ENCODE measurements at regions not wholly inside any gene's neighbourhood (a gene's known extent, or its start where the extent isn't known, plus 50 kb on each side); places are given as distances from the start of the nearest gene placed in this dataset.
"Not testable (repeated sequence)": the region's sequence is repeated elsewhere in the genome, so short reads cannot be mapped to it uniquely, and the experiment has no call there.

- no peak for DNase-seq (ENCODE audit: low spot score)
Observed at GRCh38 chr12:80045594-80045993, 53.7 kb upstream of the OTOGL start.

GRCh38 chr12:80044694-80045046 is 54.7 kb upstream of the OTOGL start:
- peak; percentile 58 for DNase-seq (ENCODE audit: low spot score)

DNA sequence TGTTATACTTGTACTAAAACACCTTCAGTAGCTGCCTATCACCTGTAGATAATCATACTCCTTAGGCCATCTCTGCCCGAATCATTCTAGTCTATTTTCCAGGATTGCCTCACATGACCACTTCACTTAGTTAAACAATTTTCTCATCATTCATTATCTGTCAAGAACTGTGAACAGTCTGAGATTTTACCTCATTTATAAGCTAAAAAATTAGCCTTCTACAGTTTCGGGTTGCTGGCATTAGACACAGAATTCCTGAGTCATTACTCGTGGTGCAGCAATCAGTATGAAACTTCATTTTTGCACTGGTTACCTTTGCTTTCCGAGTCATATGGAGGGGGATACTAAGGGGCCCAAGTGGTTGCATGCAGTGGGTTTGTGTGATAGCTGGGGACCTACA is 57.6 kb upstream of the OTOGL start:
- no peak for DNase-seq (ENCODE audit: low spot score)

GRCh38 chr12:80041071-80041470 is 58.3 kb upstream of the OTOGL start:
- DNase-seq (ENCODE audit: low spot score), result no peak

- DNase-seq (ENCODE audit: low spot score), result peak; percentile 51
Observed at GRCh38 chr12:80040075-80040738, 59.1 kb upstream of the OTOGL start.

GRCh38 chr12:80038062-80038560 is 61.2 kb upstream of the OTOGL start:
- DNase-seq (ENCODE audit: low spot score), result no peak

DNA sequence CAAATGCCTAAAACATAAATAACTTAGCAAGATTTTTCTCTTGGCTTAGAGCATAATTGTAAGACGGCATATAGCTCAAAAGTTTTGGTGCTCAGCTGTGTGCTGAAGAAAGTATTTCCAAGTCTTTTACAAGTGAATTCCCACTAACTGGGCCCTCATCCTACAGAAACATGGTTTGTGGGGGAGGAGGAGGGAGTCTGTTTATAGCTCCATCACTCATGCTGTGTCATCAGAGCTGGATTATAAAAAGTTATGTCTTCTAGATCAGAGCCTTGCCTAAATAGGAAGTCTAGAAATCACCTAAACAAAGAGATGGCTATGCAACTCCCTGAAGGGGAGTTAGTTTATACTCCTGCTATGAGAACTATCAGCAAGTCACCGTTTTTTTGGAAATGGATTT is 65.9 kb upstream of the OTOGL start:
- no peak for DNase-seq (ENCODE audit: low spot score)

GRCh38 chr12:80032946-80033345 is 66.4 kb upstream of the OTOGL start:
- DNase-seq (ENCODE audit: low spot score), result no peak

- DNase-seq (ENCODE audit: low spot score), result no peak
Observed at GRCh38 chr12:80031229-80031628, 68.1 kb upstream of the OTOGL start.

DNA sequence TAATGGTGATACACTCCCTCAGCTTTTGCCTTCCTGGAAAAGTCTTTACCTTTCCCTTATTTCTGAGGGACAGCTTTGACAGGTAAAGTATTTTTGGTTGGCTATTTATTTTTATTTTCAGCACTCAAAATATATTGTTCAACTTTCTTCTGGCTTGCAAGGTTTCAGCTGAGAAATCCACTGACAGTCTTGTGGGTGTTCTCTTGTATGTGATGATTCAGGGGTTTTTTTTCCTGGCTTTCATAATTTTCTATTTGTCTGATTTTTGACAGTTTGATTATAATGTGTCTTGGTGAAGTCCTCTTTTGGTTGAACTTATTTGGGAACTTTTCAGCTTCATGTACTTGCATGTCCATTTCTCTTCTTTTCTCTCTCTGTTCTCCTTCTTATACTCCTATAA is 73.7 kb upstream of the OTOGL start:
- DNase-seq (ENCODE audit: low spot score), result no peak

DNA sequence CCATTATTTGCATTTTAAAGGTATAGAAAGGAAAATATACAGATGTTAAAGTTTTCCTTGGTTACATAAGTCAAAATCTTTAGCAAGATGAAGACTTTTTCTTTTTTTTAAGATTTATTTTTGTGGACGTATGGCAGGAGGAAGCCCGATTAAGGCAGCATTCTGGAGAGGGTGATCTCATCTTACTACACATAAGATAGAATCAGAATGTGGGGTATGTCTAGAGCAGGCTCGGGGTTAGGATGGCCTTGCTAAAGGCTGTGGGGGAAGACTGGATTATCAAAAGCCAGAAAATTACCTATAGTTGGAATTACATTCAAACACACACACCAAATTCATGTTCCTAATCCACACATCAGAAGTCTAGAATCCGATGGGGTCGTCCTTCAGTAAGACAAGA is 79.6 kb upstream of the OTOGL start:
- DNase-seq (ENCODE audit: low spot score), result no peak

DNA sequence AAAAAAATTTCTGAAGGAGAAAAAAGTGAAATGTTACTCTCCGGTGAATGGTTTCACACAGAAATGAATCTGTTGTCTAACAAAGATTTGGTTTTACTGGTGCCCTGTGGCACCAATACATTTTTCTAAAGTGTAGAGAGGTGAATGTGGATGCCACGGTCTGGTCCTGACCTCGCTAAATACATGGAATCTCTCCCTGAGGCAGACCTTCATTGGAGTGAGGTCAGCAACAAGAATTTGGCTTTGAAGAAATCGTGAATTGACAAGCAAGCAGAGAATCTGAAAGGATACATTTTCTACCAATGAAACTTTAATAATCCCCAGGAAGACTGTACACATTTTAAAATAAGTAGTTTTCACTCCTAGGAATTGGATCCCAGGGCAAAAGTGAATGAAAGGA is 81.2 kb upstream of the OTOGL start:
- no peak for DNase-seq (ENCODE audit: low spot score)

DNA sequence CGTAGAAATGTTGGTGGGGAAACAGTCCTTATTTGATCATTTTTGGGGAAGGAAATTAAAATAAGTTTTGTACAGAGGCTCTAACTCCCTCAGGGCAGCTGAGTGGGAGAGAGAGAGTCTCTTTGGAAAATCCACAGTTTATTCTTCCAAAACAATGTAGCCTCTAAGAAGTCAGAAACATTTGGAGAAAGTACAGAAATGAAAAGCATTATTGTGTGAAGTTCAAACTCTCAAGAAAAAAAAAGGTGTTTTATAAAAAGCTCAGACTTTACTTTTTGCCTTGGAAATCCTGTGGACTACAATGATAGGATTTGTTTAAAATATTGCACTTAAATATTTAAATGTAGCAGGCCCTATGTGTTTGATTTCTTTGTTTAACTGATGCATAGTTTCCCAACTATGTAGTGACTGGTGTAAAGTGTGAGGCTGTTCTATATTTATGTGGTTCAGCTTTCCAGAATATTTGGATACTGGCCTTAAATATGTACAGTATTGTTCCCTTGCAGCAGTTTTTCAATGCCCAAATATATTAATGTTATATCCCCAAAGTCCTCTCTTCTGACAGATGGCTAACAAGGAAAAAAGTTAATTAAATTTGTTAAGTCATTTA is 82.0 kb upstream of the OTOGL start:
- no peak for DNase-seq (ENCODE audit: low spot score)

- no peak for DNase-seq (ENCODE audit: low spot score)
Observed at GRCh38 chr12:80016684-80017083, 81.8 kb upstream of the PPP1R12A start.

DNA sequence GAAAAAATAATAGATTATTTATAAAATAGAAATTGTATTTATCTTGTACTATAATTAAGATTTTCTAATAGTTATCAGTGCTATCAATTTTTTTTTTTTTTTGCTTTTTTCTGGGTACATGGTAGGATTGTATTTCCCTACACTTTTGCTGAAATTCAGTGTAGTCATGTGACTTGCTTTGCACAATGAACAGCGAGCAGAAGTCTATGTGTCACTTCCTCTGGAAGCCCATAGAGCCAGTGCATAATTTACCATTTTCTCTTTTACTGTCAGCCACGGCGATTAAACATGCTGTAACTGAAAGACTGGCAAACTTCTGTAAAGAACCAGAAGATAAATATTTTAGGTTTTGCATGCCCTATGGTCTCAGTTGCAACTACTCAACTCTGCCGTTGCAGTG is 80.8 kb upstream of the PPP1R12A start:
- DNase-seq (ENCODE audit: low spot score), result no peak

DNA sequence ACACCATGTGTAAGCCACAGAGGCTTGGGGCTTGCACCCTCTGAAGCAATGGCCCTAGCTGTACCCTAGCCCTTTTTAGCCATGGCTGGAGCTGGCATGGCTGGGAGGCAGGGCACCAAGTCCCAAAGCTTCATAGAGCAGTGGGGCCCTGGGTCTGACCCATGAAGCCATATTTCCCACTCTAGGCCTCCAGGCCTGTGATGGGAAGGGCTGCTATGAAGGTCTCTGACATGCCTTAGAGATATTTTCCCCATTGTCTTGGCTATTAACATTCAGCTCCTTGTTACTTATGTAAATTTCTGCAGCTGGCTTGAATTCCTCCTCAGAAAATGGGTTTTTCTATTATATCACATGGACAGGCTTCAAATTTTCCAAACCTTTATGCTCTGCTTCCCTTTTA is 68.8 kb upstream of the PPP1R12A start:
- not testable (repeated sequence) for DNase-seq (ENCODE audit: low spot score)

DNA sequence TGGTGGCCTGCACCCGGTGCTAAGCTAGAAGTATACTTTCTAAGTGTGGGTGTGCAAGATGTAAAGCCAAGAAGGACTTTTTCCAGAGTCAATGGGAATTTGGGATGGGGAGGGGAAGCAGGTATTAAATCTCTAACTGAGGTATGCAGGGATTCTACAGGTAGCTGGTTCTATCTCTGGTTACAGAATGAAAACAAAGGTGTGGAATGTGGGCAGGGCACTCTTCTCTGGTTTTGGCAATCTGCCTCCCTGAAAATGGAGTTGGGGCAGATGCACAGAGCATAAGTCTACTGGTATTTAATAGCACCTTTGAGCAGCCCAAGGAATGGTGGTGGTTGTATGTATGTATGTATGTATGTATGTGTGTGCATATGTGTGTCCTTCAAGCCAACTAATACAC is 66.7 kb upstream of the PPP1R12A start:
- no peak for DNase-seq (ENCODE audit: low spot score)

DNA sequence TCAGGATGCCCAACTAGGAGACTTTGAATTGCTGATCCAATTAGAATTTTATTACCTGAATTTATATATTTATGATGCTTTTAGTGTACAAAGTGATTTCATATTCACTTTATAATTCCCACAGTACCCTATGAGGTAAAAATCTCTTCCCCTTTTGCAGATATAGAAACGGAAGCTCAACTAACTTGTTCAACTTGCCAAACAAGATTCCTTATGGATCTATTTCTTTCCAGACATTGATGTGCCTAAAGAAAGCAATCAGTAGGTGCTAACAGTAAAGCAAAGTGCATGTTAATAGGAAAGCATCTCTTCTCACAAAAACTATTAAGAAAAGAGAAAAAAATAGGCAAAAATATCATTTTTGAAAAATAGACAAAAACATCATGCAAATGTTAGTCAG is 65.9 kb upstream of the PPP1R12A start:
- no peak for DNase-seq (ENCODE audit: low spot score)

GRCh38 chr12:79998554-79998953 is 63.7 kb upstream of the PPP1R12A start:
- DNase-seq (ENCODE audit: low spot score), result no peak

DNA sequence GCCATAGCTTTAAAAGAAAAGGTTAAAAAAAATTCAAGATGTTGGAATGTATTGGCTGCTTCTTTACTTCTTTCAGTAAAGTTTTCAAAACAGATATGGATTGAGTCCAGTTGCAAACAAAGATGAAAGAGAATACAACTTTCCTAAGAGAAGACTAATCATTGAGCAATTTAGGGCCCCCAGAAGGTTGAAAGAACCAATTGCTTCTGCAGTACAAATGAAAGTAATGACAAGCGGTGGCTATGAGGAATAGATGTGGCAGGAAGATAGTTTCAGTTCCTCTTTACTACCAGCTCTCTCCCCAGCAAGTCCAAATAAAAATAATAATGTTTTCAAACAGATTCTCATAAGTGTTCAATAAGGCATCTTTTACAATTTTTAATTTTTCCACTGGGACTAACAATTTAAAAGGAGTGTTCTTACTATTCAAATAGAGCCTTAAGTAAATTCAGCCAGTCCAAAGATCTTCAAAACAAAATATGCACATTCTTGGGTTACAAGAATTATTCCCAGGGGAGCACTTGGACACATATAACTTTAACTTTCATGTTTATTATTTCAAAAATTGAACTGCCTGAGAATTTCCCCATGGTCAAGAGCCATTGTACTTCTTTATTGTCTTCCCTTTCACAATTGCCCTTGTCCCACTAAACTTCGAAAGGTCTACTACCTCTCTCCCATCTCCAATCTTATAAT is 62.3 kb upstream of the PPP1R12A start:
- DNase-seq (ENCODE audit: low spot score), result no peak

- DNase-seq (ENCODE audit: low spot score), result not testable (repeated sequence)
Observed at GRCh38 chr12:79995385-79996084, 60.6 kb upstream of the PPP1R12A start.

GRCh38 chr12:79993106-79993862 is 58.4 kb upstream of the PPP1R12A start:
- no peak for DNase-seq (ENCODE audit: low spot score)

Measured in activated CD4-positive, alpha-beta T cell treated with anti-CD3 and anti-CD28 coated beads, Interleukin-2, Interleukin-4, amounts not matched to agents 100 ng/mL and 50 ng/mL, durations not matched to agents 16 hours and 8 hours (primary cell).